ENCODE measurements at regions not wholly inside any gene's neighbourhood (a gene's known extent, or its start where the extent isn't known, plus 50 kb on each side); places are given as distances from the start of the nearest gene placed in this dataset.

- TF ChIP-seq POLR2A (IDR thresholded peaks at IDR 0.05) (no peak), EP300 (IDR thresholded peaks at IDR 0.05) (no peak), POLR2AphosphoS5 (IDR thresholded peaks at IDR 0.05) (no peak)
- Histone ChIP-seq H3K36me3 (no peaks in the 10 kb centered on the region), H3K4me1 (no peaks in the 10 kb centered on the region), H3K27me3 (no peaks in the 10 kb centered on the region), H3K9me3 (peaks cover 2 to 4% (median 4%) of the 10 kb centered on the region in 4 donors), H3K27ac (no peak overlapping the region), H3K4me3 (no peak overlapping the region)
- no peak for DNase-seq
- WGBS, 5 donors = 75 to 88% (median 80%) methylated on average over 1 of the region's 1 CpG
- intact Hi-C loops (cut with DNase I; ENCODE audit: low total_unique reads) = no loop called here
Measured at GRCh38 chr3:67896130-67896529, 241.7 kb upstream of the SUCLG2 start.

GRCh38 chr3:67894510-67894909 lies 240.1 kb upstream of the SUCLG2 start:
- no peaks in the 10 kb centered on the region for H3K36me3 ChIP-seq
- no peak overlapping the region for H3K27ac ChIP-seq
- no peak overlapping the region for H3K4me3 ChIP-seq
- DNase-seq = no peak
- intact Hi-C loops (cut with DNase I; ENCODE audit: low total_unique reads) = no loop called here
- peaks cover 2 to 14% (median 6%) of the 10 kb centered on the region in 4 donors for H3K9me3 ChIP-seq
- TF ChIP-seq POLR2A (IDR thresholded peaks at IDR 0.05) (no peak), CTCF (IDR thresholded peaks at IDR 0.05) (no peak), EP300 (IDR thresholded peaks at IDR 0.05) (no peak), POLR2AphosphoS5 (IDR thresholded peaks at IDR 0.05) (no peak)
- H3K27me3 ChIP-seq = no peaks in the 10 kb centered on the region
- 77 to 94% (median 86%) methylated on average over 4 of the region's 4 CpGs for WGBS, 5 donors
- no peaks in the 10 kb centered on the region for H3K4me1 ChIP-seq

GRCh38 chr3:67884345-67884744 lies 229.9 kb upstream of the SUCLG2 start:
- intact Hi-C loops (cut with DNase I; ENCODE audit: low total_unique reads) = no loop called here
- Histone ChIP-seq H3K9me3 (peaks cover 0 to 15% (median 3%) of the 10 kb centered on the region in 4 donors), H3K4me3 (no peak overlapping the region), H3K27ac (no peak overlapping the region), H3K4me1 (no peaks in the 10 kb centered on the region), H3K27me3 (no peaks in the 10 kb centered on the region), H3K36me3 (no peaks in the 10 kb centered on the region)
- DNase-seq = no peak
- 72 to 90% (median 74%) methylated on average over 1 of the region's 1 CpG for WGBS, 5 donors
- no peak for TF ChIP-seq POLR2A (IDR thresholded peaks at IDR 0.05)

GRCh38 chr3:67883766-67884165 lies 229.4 kb upstream of the SUCLG2 start:
- Histone ChIP-seq H3K4me1 (no peaks in the 10 kb centered on the region), H3K36me3 (no peaks in the 10 kb centered on the region), H3K9me3 (peaks cover 0 to 10% (median under 1%) of the 10 kb centered on the region in 4 donors), H3K4me3 (no peak overlapping the region), H3K27me3 (no peaks in the 10 kb centered on the region), H3K27ac (no peak overlapping the region)
- intact Hi-C loops (cut with DNase I; ENCODE audit: low total_unique reads) = no loop called here
- TF ChIP-seq POLR2AphosphoS5 (IDR thresholded peaks at IDR 0.05) (no peak), CTCF (IDR thresholded peaks at IDR 0.05) (no peak), POLR2A (IDR thresholded peaks at IDR 0.05) (no peak), EP300 (IDR thresholded peaks at IDR 0.05) (no peak)
- peak in 1 of 2 donors; percentile 17 for DNase-seq
- 70 to 86% (median 84%) methylated on average over 2 of the region's 2 CpGs for WGBS, 5 donors

GRCh38 chr3:67882981-67883380 lies 228.6 kb upstream of the SUCLG2 start:
- Histone ChIP-seq H3K4me3 (no peak overlapping the region), H3K27me3 (no peaks in the 10 kb centered on the region), H3K4me1 (no peaks in the 10 kb centered on the region), H3K27ac (no peak overlapping the region), H3K9me3 (peaks cover 0 to 5% (median 0%) of the 10 kb centered on the region in 4 donors), H3K36me3 (no peaks in the 10 kb centered on the region)
- intact Hi-C loops (cut with DNase I; ENCODE audit: low total_unique reads) = no loop called here
- 81 to 86% (median 84%) methylated on average over 5 of the region's 5 CpGs for WGBS, 5 donors
- DNase-seq = no peak
- TF ChIP-seq EP300 (IDR thresholded peaks at IDR 0.05) (no peak), POLR2AphosphoS5 (IDR thresholded peaks at IDR 0.05) (no peak), POLR2A (IDR thresholded peaks at IDR 0.05) (no peak), CTCF (IDR thresholded peaks at IDR 0.05) (no peak)
